HG03159 (cell line): ENCODE measurements at regions not wholly inside any gene's neighbourhood (a gene's known extent, or its start where the extent isn't known, plus 50 kb on each side); places are given as distances from the start of the nearest gene placed in this dataset.
"Not testable (repeated sequence)": the region's sequence is repeated elsewhere in the genome, so short reads cannot be mapped to it uniquely, and the experiment has no call there.

Experiments used
- ATAC-seq: cut with Tn5 transposase; IDR thresholded peaks from one replicate; pipeline ENCODE4 v1.9.1; 2021; ENCODE audit warnings: mild to moderate bottlenecking, moderate library complexity; ENCODE audit not compliant: unreplicated experiment

DNA sequence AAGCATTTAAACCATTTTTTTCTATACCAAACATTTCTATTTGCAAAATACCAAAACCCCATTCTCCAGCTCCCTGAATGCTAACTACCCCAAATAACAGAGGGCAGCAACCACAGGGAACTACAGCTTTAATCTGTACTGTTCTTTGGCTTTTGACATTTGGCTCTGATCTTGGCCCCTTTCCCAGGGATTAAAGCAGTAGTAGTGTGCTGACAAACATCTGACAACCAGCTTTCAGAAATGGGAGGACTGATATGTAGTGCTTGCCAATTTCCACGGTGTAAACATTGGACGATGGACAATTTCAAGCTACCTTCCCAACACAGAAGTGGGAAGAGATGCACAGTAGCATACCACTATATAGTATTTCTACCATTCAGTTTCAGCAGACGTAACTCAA, 88.4 kb upstream of the TEAD1 start:
- ATAC-seq, result no peak

- no peak for ATAC-seq
These were observed 86.8 kb upstream of the TEAD1 start for GRCh38 chr11:12587333-12587991.

GRCh38 chr11:12591706-12592105, 82.5 kb upstream of the TEAD1 start:
- no peak for ATAC-seq

- no peak for ATAC-seq
These were observed 81.9 kb upstream of the TEAD1 start for GRCh38 chr11:12592283-12592682.

- ATAC-seq, result not testable (repeated sequence)
These were observed 79.0 kb upstream of the TEAD1 start for GRCh38 chr11:12595089-12595847.

- ATAC-seq, result no peak
These were observed 75.6 kb upstream of the TEAD1 start for GRCh38 chr11:12598330-12599256.

- ATAC-seq, result peak; percentile 84
These were observed 74.6 kb upstream of the TEAD1 start for GRCh38 chr11:12599408-12600143.

- no peak for ATAC-seq
These were observed 73.4 kb upstream of the TEAD1 start for GRCh38 chr11:12600829-12601228.

GRCh38 chr11:12602421-12602820, 71.8 kb upstream of the TEAD1 start:
- no peak for ATAC-seq

- ATAC-seq, result no peak
These were observed 70.8 kb upstream of the TEAD1 start for GRCh38 chr11:12603143-12604088.

DNA sequence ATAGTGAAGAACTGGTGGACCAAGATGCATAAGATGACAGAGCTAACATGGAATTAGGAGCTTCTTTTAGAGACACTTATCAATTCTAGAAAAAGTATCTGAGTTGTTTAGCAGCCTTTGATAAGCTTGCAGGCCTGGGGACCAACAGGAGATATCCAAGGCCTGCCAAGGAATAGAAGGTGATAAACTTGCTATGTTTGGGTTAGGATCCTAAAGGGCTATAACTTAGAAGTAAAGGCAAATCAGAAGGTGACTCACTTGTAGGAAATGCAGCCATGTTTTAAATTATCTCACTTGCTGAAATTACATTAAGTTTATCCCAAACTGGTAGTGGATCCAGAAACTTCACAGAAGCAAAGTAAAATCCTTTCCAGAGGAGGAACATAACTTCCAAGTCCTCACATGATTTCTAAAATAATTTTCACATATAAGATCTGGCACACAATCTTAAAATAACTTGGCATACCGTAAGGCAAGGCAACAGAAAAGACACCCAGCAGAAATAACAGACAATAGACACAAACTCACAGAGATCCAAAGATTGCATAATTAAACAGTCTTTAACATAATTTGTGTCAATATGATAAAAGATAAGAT, 69.6 kb upstream of the TEAD1 start:
- no peak for ATAC-seq

- ATAC-seq, result no peak
These were observed 67.6 kb upstream of the TEAD1 start for GRCh38 chr11:12606597-12606996.

DNA sequence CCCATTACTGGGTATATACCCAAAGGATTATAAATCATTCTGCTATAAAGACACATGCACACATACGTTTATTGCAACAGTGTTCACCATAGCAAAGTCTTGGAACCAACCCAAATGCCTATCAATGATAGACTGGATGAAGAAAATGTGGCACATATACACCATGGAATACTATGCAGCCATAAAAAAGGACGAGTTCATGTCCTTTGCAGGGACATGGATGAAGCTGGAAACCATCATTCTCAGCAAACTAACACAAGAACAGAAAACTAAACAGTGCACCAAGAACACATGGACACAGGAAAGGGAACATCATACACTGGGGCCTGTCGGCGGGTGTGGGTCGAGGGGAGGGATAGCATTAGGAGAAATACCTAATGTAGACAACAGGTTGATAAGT, 65.5 kb upstream of the TEAD1 start:
- ATAC-seq, result not testable (repeated sequence)

DNA sequence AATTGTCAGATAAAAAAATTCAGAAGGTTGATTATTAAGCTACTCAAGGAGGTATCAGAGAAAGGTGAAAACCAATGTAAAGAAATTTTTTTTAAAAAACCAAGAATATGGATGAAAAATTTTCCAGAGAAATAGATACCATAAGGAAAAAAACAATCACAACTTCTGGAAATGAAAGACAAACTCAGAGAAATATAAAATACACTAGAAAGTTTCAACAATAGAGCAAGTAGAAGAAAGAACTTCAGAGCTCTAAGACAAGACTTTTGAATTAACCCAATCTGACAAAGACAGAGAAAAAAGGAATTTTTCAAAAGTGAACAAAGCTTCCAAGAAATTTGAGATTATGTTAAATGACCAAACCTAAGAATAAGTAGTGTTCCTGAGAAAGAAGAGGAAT, 62.9 kb upstream of the TEAD1 start:
- ATAC-seq, result no peak

- ATAC-seq, result no peak
These were observed 56.6 kb upstream of the TEAD1 start for GRCh38 chr11:12617632-12618031.

GRCh38 chr11:12618743-12619540, 55.3 kb upstream of the TEAD1 start:
- ATAC-seq, result no peak

DNA sequence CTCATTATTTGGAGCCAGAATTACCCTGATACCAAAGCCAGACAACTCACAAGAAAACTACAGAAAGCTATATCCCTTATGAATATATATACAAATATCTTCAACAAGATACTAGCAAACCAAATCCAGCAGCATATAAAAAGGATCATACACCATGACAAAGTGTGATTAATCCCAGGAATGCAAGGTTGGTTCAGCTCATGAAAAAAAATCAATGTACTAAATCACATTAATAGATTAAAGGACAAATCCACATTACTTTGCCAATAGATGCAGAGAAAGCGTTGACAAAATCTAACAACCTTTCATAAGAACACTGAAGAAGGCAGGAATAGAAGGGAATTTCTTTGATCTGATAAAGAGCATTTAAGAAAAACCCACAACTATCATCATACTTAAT, 50.4 kb upstream of the TEAD1 start:
- ATAC-seq, result no peak
